ENCODE measurements at regions not wholly inside any gene's neighbourhood (a gene's known extent, or its start where the extent isn't known, plus 50 kb on each side); places are given as distances from the start of the nearest gene placed in this dataset.

- TF ChIP-seq CTCF (conservative IDR thresholded peaks at IDR 0.05 in 1 of 2, IDR thresholded peaks at IDR 0.05 in 1 of 2; ENCODE audit: low read depth in 1 of 2, low read length in 2 of 2) = no peak
- TF ChIP-seq EZH2 (IDR thresholded peaks at IDR 0.05; ENCODE audit: low read length, missing control alignments) = no peak
These were observed 478.1 kb upstream of the NRP1 start for GRCh38 chr10:33812586-33812985.
